Choroid plexus epithelial cell (primary cell): ENCODE measurements at regions not wholly inside any gene's neighbourhood (a gene's known extent, or its start where the extent isn't known, plus 50 kb on each side); places are given as distances from the start of the nearest gene placed in this dataset.
A peak's percentile ranks its signal among the peaks of the same experiment; 100 is the strongest.

Source experiments
- DNase-seq: peaks from one replicate; pipeline ENCODE4 v3.0.0-alpha.2; 2010; ENCODE audit warnings: low read depth
- H3K4me3 ChIP-seq: 2 replicates; pipeline ENCODE4 v1.5.1; 2011; ENCODE audit warnings: low read depth, mild to moderate bottlenecking, control low read depth, low read length, moderate library complexity
- TF ChIP-seq, protein P1 (sequence below): conservative IDR thresholded peaks from 2 replicates; pipeline ENCODE4 v1.5.1; 2011; ENCODE audit warnings: low read depth, mild to moderate bottlenecking, control low read depth, inconsistent platforms, low read length, moderate library complexity

DNA sequence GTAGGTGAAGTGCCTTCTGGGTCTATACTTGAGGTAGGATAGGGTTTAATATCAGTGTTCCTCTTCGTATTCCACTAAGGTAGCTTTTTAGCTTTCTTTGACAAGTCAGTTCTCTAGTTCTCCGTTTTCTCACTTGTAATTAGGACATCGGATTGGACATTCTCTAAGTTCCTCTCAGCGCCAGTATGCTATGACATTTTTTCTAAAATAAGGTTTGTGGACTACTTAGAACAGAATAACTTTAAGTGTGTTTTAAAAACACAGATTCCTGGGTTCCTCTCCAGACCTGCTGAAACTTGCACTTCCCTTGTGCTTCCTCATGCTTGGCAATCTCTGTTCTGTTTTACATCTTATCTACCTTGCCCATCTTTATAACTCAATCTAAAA, 69.3 kb upstream of the YWHAQ start:
- TF ChIP-seq, protein P1, sequence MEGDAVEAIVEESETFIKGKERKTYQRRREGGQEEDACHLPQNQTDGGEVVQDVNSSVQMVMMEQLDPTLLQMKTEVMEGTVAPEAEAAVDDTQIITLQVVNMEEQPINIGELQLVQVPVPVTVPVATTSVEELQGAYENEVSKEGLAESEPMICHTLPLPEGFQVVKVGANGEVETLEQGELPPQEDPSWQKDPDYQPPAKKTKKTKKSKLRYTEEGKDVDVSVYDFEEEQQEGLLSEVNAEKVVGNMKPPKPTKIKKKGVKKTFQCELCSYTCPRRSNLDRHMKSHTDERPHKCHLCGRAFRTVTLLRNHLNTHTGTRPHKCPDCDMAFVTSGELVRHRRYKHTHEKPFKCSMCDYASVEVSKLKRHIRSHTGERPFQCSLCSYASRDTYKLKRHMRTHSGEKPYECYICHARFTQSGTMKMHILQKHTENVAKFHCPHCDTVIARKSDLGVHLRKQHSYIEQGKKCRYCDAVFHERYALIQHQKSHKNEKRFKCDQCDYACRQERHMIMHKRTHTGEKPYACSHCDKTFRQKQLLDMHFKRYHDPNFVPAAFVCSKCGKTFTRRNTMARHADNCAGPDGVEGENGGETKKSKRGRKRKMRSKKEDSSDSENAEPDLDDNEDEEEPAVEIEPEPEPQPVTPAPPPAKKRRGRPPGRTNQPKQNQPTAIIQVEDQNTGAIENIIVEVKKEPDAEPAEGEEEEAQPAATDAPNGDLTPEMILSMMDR: no peak

DNA sequence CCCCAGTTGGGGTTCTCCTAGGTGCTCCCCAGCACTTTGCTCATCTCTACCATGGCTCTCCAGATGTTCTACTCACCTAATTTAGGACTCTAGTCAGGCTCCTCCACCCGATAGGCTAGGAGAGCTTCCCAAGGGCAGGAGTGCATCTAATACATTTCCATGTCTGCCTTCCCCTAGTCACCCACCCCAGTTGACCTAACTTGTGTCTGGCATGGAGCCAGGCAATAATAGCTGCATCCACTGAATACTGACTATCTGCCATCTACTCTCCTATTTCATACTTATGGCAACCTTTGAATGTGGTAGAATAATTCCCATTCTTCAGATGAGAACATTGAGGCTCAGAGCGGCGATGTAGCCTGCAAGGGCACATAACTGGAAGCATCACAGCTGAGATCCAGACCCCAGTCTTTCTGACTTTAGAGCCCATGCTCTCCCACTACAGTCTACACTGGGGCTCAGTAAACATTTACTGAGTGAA, 71.8 kb upstream of the YWHAQ start:
- TF ChIP-seq, protein P1: no peak

More for the DNA sequence above, 69.3 kb upstream of the YWHAQ start:
- H3K4me3 ChIP-seq: no peak overlapping the region
- no peak for DNase-seq

DNA sequence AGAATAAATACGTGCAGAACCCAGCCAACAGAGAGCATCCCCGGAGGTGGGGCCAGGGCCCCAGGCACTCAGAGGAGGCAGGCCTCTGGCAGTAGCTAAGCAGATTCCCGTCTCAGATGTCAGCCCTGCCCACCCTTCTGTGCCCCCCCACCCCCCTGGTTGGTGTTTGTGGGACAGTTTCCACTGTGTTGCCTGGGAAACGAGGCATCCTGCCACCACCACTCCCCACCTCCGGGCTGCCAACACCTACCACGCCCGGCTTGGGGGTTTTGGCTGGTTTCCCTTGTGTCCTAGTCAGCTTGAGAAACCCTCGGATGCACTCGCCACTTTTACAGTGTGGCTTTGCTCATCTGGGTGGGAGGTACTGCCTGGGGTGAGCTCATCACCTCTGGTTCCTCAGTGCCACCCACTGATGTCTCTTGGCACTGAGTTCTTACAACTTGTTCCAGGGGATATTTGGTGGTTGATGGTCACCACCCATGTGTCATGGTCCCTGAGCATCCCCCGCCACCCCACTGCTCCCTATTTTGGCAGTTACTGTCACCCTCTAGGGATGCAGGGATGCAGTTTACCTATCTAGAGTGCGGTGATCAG, 72.4 kb upstream of the YWHAQ start:
- TF ChIP-seq, protein P1: no peak
- peak; percentile 67 for DNase-seq
- no peak overlapping the region for H3K4me3 ChIP-seq

More for the DNA sequence above, 71.8 kb upstream of the YWHAQ start:
- H3K4me3 ChIP-seq: no peak overlapping the region
- DNase-seq: no peak

DNA sequence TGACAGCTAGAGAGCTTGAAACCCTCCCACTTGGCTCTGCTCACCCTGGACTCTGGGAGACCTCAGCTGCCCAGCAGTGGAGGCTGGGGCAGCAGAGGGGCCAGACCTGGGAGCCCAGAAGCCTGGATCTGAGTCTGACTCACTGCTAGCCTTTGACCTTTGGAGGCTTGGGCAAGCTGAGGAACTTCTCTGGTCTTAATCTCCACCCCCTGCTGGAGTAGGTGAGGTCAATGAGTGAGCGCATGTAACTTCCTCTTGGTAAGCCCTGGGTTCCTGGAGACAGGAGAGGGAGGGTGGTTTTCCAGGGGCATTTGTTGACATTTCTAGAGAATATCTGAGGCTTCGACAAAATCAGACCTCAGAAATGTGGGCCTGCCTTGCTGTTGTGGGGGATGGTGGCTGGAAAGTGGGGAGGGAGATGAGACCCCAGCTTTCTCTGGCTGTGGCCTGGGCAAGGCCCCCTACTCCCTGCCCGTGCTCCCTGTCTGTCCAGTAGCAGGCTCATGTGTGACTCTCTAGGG, 73.0 kb upstream of the YWHAQ start:
- TF ChIP-seq, protein P1: peak; percentile 11
- H3K4me3 ChIP-seq: no peak overlapping the region
- DNase-seq: peak; percentile 85

DNA sequence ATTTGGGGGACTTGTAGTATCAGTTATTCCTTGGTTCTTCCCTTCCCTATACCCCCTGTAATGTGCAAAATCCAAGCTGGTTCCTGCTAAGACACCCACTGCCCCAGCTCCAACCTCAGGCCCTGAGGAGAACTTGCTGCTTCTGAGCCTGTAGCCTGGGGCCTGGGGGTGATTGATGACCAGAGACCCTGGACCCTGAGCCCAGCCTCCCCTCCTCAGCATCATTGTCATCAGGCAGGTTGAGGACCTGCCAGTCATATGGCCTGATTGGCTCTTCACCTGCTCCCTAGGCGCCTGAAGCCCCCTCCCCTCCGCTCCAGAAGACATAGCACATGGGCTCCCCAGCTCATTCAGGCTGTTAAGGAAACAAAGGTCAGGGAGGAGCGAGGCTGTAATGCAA, 73.8 kb upstream of the YWHAQ start:
- TF ChIP-seq, protein P1: no peak
- H3K4me3 ChIP-seq: no peak overlapping the region
- DNase-seq: no peak

DNA sequence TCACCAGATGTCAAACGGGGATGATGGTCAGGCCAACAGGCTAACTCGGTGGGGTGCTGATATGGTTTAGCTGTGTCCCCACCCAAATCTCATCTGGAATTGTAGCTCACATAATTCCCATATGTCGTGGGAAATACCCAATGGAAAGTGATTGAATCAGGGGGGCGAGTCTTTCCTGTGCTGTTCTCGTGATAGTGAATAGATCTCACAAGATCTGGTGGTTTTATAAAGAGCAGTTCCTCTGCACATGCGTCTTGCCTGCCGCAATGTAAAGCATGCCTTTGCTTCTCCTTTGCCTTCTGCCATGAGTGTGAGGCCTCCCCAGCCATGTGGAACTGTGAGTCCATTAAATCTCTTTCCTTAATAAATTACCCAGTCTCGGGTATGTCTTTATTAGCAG, 74.4 kb upstream of the YWHAQ start:
- TF ChIP-seq, protein P1: no peak
- DNase-seq: no peak
- H3K4me3 ChIP-seq: no peak overlapping the region

DNA sequence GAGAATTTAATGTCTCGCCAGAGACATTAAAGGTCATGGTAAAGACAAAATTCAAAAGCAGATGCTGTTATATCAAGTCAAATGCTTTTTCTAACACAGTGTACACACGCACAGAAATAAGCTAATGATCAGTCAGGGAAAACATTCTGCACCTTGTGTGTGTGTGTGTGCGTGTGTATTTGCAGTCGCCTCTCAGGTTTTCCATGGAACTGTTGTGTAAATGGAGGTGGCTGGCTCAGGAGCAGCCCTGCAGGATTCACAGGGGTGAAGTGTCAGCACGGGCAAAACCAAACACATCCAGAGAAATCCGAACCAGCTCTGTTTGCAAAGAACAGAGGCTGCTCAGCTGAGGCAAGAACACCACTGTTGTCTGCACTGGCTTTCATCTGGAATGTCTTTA, 76.2 kb upstream of the YWHAQ start:
- TF ChIP-seq, protein P1: no peak
- DNase-seq: no peak
- no peak overlapping the region for H3K4me3 ChIP-seq
